ENCODE measurements at regions not wholly inside any gene's neighbourhood (a gene's known extent, or its start where the extent isn't known, plus 50 kb on each side); places are given as distances from the start of the nearest gene placed in this dataset.

DNA sequence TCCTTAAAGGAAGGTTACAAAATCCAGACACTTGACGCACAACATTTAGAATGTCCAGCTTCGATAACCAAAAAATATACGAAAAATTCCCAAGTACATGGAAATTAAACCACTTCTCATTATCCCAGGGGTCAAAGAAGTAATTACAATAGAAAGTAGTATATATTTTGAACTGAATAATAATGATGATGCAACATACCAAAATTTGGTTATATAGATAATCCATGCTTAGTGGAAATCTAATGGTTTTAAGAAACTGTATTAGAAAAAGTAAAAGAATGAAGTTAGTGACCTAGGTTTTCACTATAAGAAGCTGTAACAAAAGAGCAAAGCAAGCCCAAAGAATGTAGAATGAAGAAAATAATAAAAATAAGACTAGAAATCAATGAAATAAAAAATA lies 204.0 kb upstream of the PUM3 start:
- DNase-seq = no peak

DNA sequence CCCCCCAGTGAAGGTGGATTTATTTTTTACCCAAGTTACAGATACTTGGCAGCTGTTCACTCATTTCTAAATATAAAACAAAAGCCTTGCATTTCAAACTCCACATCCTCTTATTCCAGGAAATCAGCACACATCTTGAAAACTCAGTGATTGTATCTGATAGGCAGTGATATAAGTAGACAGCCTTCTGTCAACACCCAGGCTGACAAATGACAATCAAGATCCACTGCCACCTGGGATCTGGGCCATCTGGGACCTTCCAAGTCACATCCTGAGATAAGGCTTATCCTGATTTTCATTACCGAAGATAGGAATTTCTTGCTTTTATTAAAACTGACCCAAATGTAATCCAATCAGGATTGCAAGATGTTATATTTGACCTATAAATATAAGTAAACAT lies 201.3 kb upstream of the PUM3 start:
- no peak for DNase-seq

DNA sequence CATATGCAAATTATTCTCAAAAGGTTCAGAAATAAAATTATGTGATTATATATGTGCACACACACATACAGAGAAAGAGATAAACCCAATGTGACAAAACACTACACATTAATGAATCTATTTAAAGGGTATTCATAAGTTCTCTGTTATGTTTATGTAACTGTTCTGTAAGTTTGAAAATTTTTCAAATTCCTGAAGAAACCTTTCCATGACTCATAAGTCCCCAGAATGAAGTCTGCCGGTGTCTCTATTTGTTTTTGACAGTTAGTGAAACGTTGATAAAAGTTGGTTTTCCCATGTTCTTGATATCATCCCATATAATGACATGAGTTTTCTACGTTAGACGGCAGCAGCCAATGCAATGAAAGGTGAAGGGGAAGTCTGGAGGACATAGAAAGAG lies 199.5 kb upstream of the PUM3 start:
- DNase-seq = no peak

DNA sequence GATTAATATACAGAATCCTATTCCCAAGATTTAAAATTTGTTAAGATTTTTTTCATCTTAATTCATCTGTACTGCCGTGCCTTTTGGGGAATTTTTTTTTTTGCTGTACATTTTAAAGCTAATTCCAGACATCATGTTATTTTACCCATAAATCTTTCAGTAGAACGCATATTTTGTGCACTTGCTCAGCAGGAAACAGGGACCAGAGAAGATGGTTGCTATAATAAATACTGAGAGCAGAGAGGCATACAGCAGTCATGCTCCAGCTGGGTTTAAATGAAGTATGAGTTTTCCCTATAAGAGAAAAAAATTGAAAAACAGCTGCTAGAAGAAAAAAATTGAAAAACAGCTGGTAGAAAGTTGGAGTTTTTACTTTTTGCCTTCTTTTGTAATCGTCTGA lies 196.9 kb upstream of the PUM3 start:
- no peak for DNase-seq

DNA sequence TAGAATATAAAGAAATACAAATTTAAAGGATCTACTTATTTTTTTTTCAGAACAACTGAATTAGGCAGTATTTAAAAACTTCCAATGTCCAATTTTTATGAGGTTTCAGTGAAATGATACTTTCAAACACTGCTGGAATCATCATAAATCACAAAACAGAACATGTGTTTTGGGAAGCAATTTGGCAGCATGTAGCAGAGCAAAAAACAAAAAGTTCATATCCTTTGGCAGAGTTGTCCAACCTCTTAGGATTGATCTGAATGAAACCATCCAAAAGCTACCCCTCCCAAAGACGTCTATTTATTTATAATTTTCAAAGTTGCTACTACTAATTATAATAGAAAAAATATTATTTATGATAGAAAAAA lies 192.4 kb upstream of the PUM3 start:
- no peak for DNase-seq

DNA sequence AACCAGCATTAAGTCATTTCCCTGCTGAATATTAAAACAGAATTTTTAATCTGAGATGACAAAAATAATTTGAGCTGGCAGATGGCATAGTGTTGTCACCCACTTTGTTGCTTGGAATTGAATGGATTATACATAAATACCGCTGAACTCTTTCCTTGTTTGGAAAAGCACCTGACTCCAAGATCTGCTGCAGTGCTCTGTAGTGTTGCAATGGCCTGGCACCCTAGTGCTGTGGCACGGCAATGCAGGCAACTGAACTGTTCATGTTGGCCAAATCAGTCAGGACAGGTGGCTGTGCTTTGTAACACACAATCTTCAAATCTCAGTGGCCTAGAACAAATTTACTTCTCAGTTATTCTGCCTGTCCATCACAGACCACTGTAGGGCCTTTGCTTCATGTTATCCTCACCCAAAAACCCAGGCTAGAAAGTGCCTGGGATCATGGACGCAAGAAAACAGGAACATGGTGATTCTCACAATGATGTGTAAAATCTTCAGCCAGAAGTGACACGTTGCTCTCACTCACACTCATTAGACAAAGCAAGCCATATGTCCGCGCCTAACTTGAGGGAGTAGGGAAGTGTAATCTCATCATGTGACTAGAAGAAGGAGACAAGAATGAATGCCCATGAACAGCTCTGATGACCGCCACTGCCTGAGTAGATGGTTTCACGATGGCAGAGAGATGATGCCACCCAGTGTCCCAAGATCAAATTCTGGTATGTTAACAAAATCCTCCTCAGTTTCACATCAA lies 191.9 kb upstream of the PUM3 start:
- no peak for DNase-seq

DNA sequence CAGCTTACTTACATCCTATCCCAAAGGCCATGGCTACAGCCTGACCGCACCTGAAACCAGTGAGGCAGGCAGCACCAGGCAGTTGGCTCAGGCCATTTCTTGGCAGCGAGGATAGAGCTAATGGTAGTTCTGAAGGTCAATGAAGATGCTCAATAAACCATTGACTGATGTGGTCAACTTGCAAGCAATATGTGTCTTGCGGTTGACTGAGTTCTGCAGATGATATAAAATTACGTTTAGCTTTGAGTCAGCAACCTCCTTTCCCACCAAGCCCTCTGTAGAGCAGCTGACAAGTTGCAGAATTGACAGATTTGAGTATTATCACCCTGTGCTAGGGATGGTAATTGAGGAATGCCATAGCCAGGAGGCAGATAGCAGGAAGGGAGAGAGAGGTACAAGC lies 189.0 kb upstream of the PUM3 start:
- no peak for DNase-seq

DNA sequence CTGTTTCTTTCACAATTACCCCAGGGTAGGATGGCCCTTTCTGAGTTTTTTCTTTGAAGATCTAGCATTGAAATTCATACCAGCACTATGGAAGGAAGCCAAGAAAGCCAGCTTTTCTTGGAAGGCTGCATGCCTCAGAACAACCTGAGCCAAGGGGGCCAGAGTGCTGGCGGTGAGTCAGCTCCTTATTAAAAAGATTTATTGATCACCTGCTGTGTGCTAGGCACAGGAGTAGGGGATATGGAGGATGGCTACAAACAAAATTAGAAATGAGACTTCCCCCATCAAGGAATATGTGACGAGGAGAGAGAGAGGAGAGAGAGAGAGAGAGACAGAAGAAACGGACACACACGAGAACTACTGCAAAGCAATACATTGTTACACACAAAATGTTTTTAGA lies 184.6 kb upstream of the PUM3 start:
- DNase-seq = peak; percentile 55

DNA sequence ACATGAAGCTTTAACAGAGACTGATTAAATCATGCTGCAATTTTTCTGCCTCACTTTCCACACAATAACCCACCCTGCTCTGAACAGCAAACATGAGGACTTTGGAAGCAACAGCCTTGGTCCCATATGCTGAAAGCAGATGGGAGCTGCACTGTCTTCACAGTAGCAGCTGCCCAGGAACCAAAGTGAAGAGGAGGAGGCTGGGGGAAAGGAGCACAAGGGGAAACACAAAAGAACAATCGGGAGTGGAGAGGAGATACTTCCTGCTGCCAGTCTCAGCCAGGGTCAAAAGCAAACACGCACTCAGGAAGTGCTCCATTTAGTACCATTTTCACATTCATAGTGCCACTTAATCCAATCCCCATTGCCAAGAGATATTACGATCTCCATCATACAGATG lies 183.3 kb upstream of the PUM3 start:
- DNase-seq = peak; percentile 64

DNA sequence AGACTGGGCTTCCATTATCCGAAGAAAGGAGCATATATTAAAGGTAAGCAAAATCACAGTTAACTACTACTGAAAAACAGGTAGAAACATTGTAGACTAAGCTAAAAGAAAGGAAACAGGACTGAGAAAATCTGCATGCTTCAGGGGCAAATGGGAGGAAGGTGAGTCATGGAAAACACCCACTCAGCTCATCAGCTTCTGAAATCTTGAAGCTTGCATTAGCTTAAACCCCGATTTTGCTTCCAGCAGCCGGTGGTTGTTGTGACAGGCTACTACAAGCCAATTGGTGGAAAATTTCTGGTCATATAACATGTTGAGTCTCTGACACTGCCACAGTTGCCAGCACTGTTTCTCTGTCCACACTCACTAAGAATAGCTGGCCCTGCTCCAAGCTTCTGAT lies 179.6 kb upstream of the PUM3 start:
- DNase-seq = no peak

DNA sequence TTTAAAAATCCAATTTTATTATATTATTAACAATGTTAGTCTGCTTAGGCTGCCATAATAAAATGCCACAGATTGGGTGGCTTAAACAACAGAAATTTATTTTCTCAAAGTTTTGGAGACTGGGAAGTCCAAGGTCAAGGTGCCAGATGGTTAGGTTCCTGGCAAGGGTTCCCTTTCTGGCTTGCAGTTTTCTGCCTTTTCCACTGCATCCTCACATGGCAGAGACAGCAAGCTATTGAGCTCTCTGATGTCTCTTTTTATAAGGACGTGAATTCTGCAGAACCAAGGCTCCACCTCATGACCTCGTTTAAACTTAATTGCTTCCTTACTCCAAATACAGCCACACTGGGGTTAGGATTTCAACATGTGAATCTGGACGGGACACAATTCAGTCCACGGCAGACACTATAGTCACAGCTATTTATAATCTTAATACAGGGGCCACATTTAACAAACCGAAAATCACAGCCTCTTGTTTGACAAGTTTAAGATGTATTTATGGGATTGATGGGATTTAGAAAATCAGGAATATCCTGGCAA lies 174.9 kb upstream of the PUM3 start:
- peak; percentile 85 for DNase-seq

DNA sequence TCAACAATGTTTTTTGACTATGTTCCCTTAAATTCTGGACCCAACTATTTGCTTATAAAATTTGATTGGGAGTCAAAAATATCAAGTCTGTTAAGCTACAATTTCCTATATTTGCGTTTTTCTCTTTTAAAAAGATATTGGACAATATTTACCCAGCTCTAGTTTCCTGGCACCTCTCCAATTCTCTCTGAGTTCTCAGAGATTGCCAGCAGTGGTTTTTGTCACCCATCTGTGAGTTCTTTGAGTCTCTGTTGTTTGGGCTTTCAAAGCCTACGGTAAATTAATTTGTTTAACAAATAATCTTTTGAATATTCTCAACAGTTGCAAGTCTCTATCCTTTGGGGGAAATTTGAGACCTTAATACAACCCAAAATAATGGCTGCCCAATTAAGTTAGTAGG lies 174.2 kb upstream of the PUM3 start:
- DNase-seq = peak; percentile 76

DNA sequence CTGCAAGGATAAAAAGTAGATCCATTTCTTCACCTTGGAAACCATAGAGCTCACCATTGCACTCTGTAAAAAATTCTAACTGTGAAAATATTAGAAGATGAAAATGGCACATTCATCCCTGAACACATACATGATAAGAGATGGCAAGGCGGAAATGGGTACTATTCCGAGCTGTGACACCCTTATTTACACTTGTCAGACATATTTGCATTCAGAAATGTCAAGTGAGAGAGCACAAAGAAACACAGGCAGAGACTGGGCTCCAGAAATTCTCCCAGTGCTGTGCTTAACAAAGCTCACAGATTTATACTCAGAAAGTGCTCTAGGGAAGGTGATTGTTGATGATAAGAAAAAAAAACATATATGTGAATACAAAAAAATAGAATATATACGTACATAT lies 170.3 kb upstream of the PUM3 start:
- no peak for DNase-seq

DNA sequence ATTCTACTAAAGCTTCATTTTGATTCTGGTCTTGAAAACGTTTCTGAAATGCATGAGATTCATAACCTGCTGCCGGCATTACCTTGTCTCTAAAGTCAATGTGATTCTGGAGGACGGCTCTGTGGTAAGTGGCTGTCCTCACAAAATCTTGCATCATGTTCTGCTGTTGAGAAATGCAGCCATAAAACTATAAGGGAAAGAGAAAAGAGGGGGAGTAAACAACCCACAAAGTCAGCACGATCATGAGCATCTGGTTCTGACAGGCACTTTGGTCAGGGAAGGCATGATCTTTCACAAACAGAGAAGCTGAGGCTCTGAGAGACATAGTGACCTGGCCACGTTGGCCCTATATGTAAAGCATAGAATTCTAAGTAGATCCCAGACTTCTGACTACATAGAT lies 168.9 kb upstream of the PUM3 start:
- no peak for DNase-seq

DNA sequence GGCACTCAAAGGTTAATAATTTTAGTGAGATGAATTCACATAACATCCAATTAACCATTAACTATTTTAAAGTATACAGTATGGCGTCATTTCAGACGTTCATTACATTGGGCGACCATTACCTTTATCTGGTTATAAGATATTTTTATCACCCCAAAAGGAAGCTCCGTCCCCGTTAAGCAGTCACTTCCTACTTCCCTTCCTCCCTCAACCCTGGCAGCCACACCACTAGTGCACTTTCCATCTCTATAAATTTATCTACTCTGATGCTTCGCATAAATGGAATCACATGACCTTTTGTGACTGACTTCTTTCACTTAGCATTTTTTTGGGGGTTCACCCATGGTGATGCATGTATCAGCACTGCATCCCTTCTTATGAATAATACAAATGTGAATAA lies 168.3 kb upstream of the PUM3 start:
- no peak for DNase-seq

DNA sequence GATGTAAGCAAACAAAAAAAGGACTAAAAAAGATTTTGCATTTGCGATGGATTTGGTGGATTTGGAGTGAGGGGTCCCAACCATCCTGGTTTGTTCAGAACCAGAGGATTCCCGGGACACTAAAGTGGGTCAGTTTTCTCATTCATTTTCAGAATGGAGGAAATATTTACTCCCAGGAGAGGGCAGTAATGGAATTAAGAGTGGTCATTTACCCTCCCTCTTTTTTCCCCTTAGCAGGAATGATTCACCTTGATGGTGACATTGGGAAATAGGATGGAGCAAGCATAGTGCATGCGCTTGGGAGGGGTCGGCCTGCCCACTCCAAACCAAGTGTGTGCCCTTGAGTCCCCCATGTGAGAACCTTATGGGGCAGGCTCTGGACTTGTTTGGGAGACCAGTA lies 164.2 kb upstream of the PUM3 start:
- no peak for DNase-seq

DNA sequence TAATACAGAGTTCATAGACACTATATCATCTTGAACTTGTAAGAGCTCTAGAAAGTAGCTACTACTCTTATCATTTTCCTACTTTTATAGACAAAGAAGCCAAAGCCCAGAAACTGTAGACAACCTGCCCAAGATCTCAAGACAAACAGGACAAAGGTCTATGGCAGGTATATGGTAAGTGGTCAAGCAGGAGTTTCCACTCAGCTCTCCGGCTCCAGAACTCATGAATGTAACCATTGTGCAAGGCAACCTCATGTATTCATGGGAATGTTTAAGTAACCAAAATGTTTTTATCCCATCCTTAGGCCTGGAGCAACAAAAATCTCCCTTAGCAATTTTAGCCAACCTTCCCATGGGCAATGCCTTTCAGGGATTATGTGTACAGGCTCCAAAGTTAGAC lies 163.4 kb upstream of the PUM3 start:
- no peak for DNase-seq

DNA sequence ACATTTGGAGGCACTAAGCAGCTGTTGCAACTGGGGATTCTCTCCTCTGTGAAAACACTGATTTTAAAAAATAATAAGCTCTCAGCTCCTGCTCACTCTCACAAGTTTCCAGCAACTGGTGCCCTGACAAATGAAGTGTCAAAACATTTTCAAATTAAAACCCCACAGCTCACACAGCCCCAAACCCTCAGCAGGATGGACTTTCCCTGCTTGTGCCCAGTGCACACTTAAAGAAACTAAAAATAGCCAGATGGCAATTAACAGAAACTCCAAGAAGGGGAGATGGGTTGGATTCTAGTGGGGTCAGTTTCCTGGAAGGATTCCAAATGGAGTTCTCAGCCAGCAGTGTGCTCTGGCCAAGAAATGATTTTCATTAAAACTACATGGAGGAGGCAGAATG lies 163.0 kb upstream of the PUM3 start:
- DNase-seq = no peak

DNA sequence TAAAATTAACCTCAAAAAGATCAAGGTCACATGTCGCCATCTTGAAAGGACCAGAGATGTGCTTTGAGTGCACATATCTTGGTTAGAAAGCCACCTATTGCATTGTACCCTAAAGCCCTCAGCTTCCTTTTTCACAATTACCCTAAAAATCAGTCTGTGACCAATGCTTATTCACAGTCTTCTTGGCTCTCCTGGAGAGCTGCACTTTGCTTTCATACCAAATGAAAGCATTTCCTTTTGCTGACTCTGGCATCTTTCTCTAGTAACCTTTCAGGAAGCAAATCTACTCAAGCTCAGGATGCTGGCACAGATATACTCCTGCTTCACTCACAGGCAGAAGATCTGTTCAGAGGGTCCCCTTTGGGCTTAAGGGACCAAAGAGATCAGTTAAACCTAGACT lies 160.7 kb upstream of the PUM3 start:
- no peak for DNase-seq

DNA sequence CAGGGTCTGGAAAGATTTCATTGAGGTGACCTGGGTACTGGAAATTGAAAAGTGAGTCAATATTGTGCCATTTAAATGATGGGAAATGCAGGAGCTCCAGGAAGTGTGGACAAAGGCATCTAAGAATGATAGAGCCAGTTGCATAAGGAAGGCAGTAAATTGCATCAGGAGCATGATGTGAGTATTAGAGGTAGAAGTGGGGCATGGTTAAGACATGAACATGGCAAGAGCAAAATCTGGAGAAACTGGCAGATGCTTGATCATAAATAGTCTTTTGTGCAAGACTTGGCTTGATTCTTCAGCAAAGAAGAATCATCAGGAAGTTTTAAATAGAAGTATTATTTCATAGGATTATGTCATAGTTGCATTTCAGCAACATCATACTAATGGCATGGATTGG lies 157.4 kb upstream of the PUM3 start:
- no peak for DNase-seq

DNA sequence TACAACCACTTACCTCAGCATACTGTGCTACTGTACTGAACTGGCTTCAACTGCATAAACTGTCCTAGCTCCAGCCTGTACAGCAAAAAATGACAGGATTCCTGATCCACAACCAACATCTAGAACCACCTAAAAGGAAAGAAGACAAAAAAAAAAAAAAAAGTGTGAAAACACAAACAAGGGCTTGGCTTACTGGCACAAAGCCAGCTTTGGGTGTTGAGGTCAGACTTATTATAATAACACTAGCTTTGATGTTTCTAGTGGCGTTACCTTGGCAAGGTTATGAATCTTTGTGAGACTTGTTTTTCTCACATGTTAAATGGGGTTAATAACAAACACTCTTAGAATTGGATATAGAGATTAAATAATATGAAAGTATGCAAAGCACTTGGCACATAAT lies 148.5 kb upstream of the PUM3 start:
- no peak for DNase-seq

DNA sequence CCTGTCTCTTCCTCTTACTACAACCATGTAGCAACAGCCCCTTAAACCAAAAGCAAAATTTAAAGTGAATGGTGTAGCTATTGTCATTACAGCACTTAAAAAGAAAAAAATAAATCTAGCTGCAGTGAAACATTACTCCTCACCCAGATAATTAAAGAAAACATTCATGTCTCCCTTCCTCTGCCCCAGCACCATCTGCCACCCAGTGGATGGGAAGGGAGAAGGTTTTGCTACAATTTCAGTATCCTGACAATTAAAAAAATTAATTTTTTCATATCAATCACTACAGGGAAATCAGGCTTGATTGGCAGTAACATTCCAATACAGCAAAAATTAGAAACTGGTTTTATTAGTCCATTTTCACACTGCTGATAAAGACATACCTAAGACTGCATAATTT lies 147.4 kb upstream of the PUM3 start:
- no peak for DNase-seq

DNA sequence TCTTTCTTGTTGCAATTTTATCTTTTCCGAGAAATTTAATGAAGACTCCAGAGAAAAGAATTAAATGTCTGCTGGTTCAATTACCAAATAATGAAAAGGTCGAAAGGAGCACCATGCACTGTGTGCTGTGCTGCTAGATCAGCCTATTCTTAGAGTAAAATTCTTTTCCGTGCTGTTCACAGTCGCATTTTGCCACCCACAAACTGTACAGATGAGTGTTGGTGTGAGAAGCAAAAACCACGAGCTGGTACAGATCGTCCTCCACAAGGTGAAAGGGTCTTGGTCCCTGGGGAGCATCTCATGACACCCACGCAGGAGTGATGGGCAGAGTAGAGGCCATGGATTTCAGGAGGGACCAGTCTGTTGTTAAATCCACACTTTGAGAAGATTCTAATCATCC lies 143.8 kb upstream of the PUM3 start:
- DNase-seq = no peak

DNA sequence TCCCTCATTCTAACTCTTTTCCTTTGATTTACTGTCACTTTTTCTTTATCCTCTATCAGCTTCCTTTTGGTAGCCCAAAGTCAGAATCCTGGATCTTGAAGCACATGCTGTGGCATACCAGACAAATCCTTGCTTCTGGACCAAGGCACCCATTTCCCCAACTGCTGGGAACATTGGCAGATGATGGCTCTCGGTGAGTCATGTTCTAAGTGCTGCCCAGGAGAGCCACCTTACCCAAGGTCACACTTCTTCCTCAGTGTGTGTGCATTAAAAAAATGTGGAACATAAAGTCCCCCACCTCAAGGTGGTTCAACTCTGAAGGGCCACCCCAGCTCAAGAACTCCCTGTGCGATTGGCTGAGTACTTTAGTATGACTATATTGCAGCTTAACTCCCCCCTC lies 141.4 kb upstream of the PUM3 start:
- DNase-seq = no peak

DNA sequence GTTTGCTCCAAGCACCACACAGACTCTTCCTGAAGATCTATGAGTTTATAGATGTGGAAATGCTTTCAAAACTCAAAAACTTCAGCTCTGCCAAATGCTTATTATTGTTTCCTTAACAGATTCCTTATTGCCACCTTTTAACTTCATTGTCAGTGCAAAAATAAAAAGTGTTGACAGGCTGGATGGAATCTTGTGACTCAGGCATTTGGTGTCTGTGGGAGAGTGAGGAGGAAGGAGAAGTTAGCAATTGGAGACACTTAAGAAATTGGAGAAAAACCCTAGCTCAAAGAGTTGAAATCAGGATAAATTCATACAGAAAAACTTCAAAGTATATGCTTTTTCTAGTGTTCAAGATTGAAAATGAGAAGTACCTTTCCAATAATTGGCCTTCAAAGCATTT lies 140.6 kb upstream of the PUM3 start:
- no peak for DNase-seq
